Ecto neural progenitor cell (in vitro differentiated cells): ENCODE measurements at regions not wholly inside any gene's neighbourhood (a gene's known extent, or its start where the extent isn't known, plus 50 kb on each side); places are given as distances from the start of the nearest gene placed in this dataset.

Experiments
- DNase-seq: peaks from one replicate; pipeline ENCODE4 v3.0.0-alpha.2; 2018; ENCODE audit warnings: low spot score

GRCh38 chr2:51454177-51454576 lies 422.2 kb upstream of the NRXN1 start:
- DNase-seq: no peak

GRCh38 chr2:51448911-51449310 lies 417.0 kb upstream of the NRXN1 start:
- DNase-seq: no peak

- DNase-seq: no peak
Measured at GRCh38 chr2:51441786-51442185, 409.9 kb upstream of the NRXN1 start.

- DNase-seq: peak; percentile 48
Measured at GRCh38 chr2:51424418-51424817, 392.5 kb upstream of the NRXN1 start.

GRCh38 chr2:51420511-51420910 lies 388.6 kb upstream of the NRXN1 start:
- no peak for DNase-seq

GRCh38 chr2:51413726-51414125 lies 381.8 kb upstream of the NRXN1 start:
- DNase-seq: no peak

GRCh38 chr2:51410331-51410730 lies 378.4 kb upstream of the NRXN1 start:
- DNase-seq: no peak

GRCh38 chr2:51409920-51410319 lies 378.0 kb upstream of the NRXN1 start:
- no peak for DNase-seq

GRCh38 chr2:51404226-51404625 lies 372.3 kb upstream of the NRXN1 start:
- DNase-seq: no peak

GRCh38 chr2:51401546-51401945 lies 369.6 kb upstream of the NRXN1 start:
- no peak for DNase-seq

GRCh38 chr2:51387235-51387634 lies 355.3 kb upstream of the NRXN1 start:
- no peak for DNase-seq

GRCh38 chr2:51379997-51380396 lies 348.1 kb upstream of the NRXN1 start:
- no peak for DNase-seq

GRCh38 chr2:51368250-51368649 lies 336.3 kb upstream of the NRXN1 start:
- no peak for DNase-seq

GRCh38 chr2:51350100-51350499 lies 318.2 kb upstream of the NRXN1 start:
- DNase-seq: no peak

GRCh38 chr2:51344886-51345285 lies 313.0 kb upstream of the NRXN1 start:
- DNase-seq: no peak

- no peak for DNase-seq
Measured at GRCh38 chr2:51335087-51336058, 303.4 kb upstream of the NRXN1 start.

- no peak for DNase-seq
Measured at GRCh38 chr2:51329512-51329911, 297.6 kb upstream of the NRXN1 start.

- DNase-seq: no peak
Measured at GRCh38 chr2:51324051-51324450, 292.1 kb upstream of the NRXN1 start.

GRCh38 chr2:51322613-51323012 lies 290.7 kb upstream of the NRXN1 start:
- DNase-seq: no peak

- DNase-seq: no peak
Measured at GRCh38 chr2:51304311-51304710, 272.4 kb upstream of the NRXN1 start.

- DNase-seq: no peak
Measured at GRCh38 chr2:51301381-51301780, 269.4 kb upstream of the NRXN1 start.

- no peak for DNase-seq
Measured at GRCh38 chr2:51299370-51299769, 267.4 kb upstream of the NRXN1 start.

- DNase-seq: no peak
Measured at GRCh38 chr2:51297488-51297887, 265.6 kb upstream of the NRXN1 start.
